ENCODE measurements at regions not wholly inside any gene's neighbourhood (a gene's known extent, or its start where the extent isn't known, plus 50 kb on each side); places are given as distances from the start of the nearest gene placed in this dataset.

GRCh38 chr6:144405163-144405562, 120.0 kb downstream of the UTRN start (continued):
- TF ChIP-seq CHD7 (IDR thresholded peaks at IDR 0.05; ENCODE audit: insufficient replicate concordance, low read length) (no peak), HDAC6 (IDR thresholded peaks at IDR 0.05; ENCODE audit: low read depth, low read length) (no peak), RBBP5 (IDR thresholded peaks at IDR 0.05; ENCODE audit: borderline replicate concordance, low read depth, low read length) (no peak), E2F6 (IDR thresholded peaks at IDR 0.05) (no peak), YY1 (IDR thresholded peaks at IDR 0.05; ENCODE audit: low read depth, low read length) (no peak), KDM1A (IDR thresholded peaks at IDR 0.05; ENCODE audit: borderline replicate concordance, low read length) (no peak), TAF7 (optimal IDR thresholded peaks at IDR 0.05; ENCODE audit: borderline replicate concordance, low read depth, low read length) (no peak), NANOG (IDR thresholded peaks at IDR 0.05; ENCODE audit: insufficient read depth, low read depth, low read length, poor library complexity, severe bottlenecking) (no peak), GABPA (IDR thresholded peaks at IDR 0.05; ENCODE audit: borderline replicate concordance, insufficient read depth, low read length) (no peak), ATF3 (IDR thresholded peaks at IDR 0.05; ENCODE audit: insufficient read depth, low read depth, low read length) (no peak), SIX5 (IDR thresholded peaks at IDR 0.05; ENCODE audit: low read depth, low read length) (no peak)

Measured in H1 (cell line).